K562 (cell line): ENCODE measurements at regions not wholly inside any gene's neighbourhood (a gene's known extent, or its start where the extent isn't known, plus 50 kb on each side); places are given as distances from the start of the nearest gene placed in this dataset.

ENCODE experiments used
- ATAC-seq: fragments of 200-7000 bp; cut with Tn5 transposase; 3 replicates; pipeline ENCODE4 v1.9.1; 2020; ENCODE audit warnings: moderate library complexity
- BruUV-seq: library from RNA; stranded (reverse); fragments of 400-500 nt; replicated peaks from 2 replicates; lab custom pipeline; 2021; lab: Mats Ljungman, UMichigan
- CTCF ChIA-PET: fragments of 300-600 bp; formaldehyde crosslinking; extraction: SDS; loops from one replicate; lab custom pipeline; 2021; ENCODE audit warnings: low intra/inter-chr PET ratio; lab: Yijun Ruan, JAX
- POLR2A ChIA-PET: fragments of 300-600, 350-650 bp; sonication (Branson Sonifier 250); formaldehyde crosslinking; extraction: SDS; loops from one replicate; lab custom pipeline; 2021; ENCODE audit warnings: antibody characterized with exemption, inconsistent platforms; lab: Yijun Ruan, JAX
- DNase-seq, 4 experiments: peaks; one replicate each; pipeline versions ENCODE4 v3.0.0 to v3.0.0-alpha.2; 2011 to 2018; ENCODE audit warnings: low spot score in 3 of 4, mixed read lengths in 3 of 4; ENCODE audit errors: extremely low read depth in 1 of 4
- FAIRE-seq: peaks from 2 replicates; lab custom pipeline; 2011; peaks lifted over from hg19 to GRCh38; lab: Jason Lieb, UNC
- H2AFZ ChIP-seq: 2 replicates; pipeline ENCODE4 v1.6.0; 2011; ENCODE audit warnings: low read depth, low read length, control low read depth, inconsistent platforms
- H3K27ac ChIP-seq: fragments of 200-600 bp; 3 replicates; pipeline ENCODE4 v1.8.0; 2011; ENCODE audit warnings: low read depth, mild to moderate bottlenecking, control low read depth, inconsistent platforms, low read length, moderate library complexity, mixed read lengths; ENCODE audit errors: extremely low read depth
- H3K27me3 ChIP-seq, 2 experiments: fragments of 300-600 bp in 1 of 2; 2 replicates in 1 of 2; 3 replicates in 1 of 2; pipeline versions ENCODE4 v1.6.0 to v1.8.0; 2011; ENCODE audit warnings: inconsistent platforms in 2 of 2, low read length in 2 of 2, mild to moderate bottlenecking in 1 of 2, mixed read lengths in 1 of 2, moderate library complexity in 1 of 2; ENCODE audit not compliant: control insufficient read depth in 2 of 2, insufficient read depth in 2 of 2
- H3K36me3 ChIP-seq: fragments of 300-600 bp; 3 replicates; pipeline ENCODE4 v1.8.0; 2011; ENCODE audit warnings: mild to moderate bottlenecking, low read length, inconsistent platforms; ENCODE audit not compliant: control insufficient read depth, insufficient read depth
- H3K4me1 ChIP-seq, 2 experiments: fragments of 200-600 bp in 1 of 2; replicated peaks in 1 of 2; 2 replicates in 1 of 2; 3 replicates in 1 of 2; pipeline versions ENCODE4 v1.5.1 to v1.8.0; 2011; ENCODE audit warnings: inconsistent platforms in 2 of 2, low read length in 2 of 2, mild to moderate bottlenecking in 1 of 2, mixed read lengths in 1 of 2, moderate library complexity in 1 of 2; ENCODE audit not compliant: control insufficient read depth in 2 of 2, insufficient read depth in 2 of 2
- H3K4me2 ChIP-seq: 2 replicates; pipeline ENCODE4 v1.6.1; 2011; ENCODE audit warnings: low read length, control low read depth, inconsistent platforms, mixed read lengths; ENCODE audit not compliant: insufficient read depth
- H3K4me3 ChIP-seq: fragments of 200-600 bp; sonication (generic), shearing (Covaris generic); 2 replicates; pipeline ENCODE4 v1.5.1; 2016; ENCODE audit warnings: control low read depth, inconsistent platforms
- H3K79me2 ChIP-seq: fragments of 200-600 bp; 3 replicates; pipeline ENCODE4 v1.8.0; 2011; ENCODE audit warnings: low read length, inconsistent platforms; ENCODE audit not compliant: control insufficient read depth, insufficient read depth
- H3K9ac ChIP-seq, 2 experiments: 2 replicates each; pipeline versions ENCODE4 v1.6.0 to v1.6.1; 2011; ENCODE audit warnings: low read depth in 2 of 2, low read length in 2 of 2, control low read depth in 1 of 2, inconsistent platforms in 1 of 2, mild to moderate bottlenecking in 1 of 2, mixed read lengths in 1 of 2; ENCODE audit not compliant: insufficient read depth in 1 of 2
- H3K9me1 ChIP-seq: one replicate; pipeline ENCODE4 v1.6.0; 2011; ENCODE audit warnings: inconsistent platforms, mild to moderate bottlenecking, low read length, moderate library complexity; ENCODE audit not compliant: control insufficient read depth, insufficient read depth
- H3K9me3 ChIP-seq: replicated peaks from 2 replicates; pipeline ENCODE4 v1.5.1; 2011; ENCODE audit warnings: low read depth, low read length, inconsistent platforms; ENCODE audit not compliant: control insufficient read depth, insufficient read depth
- H4K20me1 ChIP-seq: replicated peaks from 2 replicates; pipeline ENCODE4 v1.6.1; 2011; ENCODE audit warnings: low read length, inconsistent platforms, mixed read lengths; ENCODE audit not compliant: control insufficient read depth, insufficient read depth
- FOXJ2 ChIP-seq: fragments of 200-800 bp; sonication (Bioruptor generic); IDR thresholded peaks from 2 replicates; pipeline ENCODE4 v1.6.1; 2016; ENCODE audit warnings: missing genetic modification characterization, missing compliant biosample characterization
- KLF6 ChIP-seq: fragments of 250-450 bp; sonication (Bioruptor Pico); IDR thresholded peaks from 2 replicates; pipeline ENCODE4 v1.4.0; 2020; ENCODE audit warnings: mild to moderate bottlenecking, moderate library complexity, borderline replicate concordance
- MAFF ChIP-seq: IDR thresholded peaks from 2 replicates; pipeline ENCODE4 v1.6.1; 2012; ENCODE audit warnings: low read length, improper control_type of control experiment
- NCOA2 ChIP-seq, 2 experiments: fragments of 450-650 bp; IDR thresholded peaks; 2 replicates each; pipeline ENCODE4 v1.6.1; 2018; ENCODE audit warnings: mild to moderate bottlenecking in 2 of 2, moderate library complexity in 1 of 2; ENCODE audit not compliant: partially characterized antibody in 2 of 2
- NFYB ChIP-seq: IDR thresholded peaks from 2 replicates; pipeline ENCODE4 v1.6.1; 2011; ENCODE audit warnings: mild to moderate bottlenecking, moderate library complexity; ENCODE audit not compliant: insufficient read length; ENCODE audit errors: extremely low read depth
- PCBP1 ChIP-seq: fragments of 200-400 bp; formaldehyde crosslinking; IDR thresholded peaks from 2 replicates; pipeline ENCODE4 v1.6.1; 2018; ENCODE audit warnings: mild to moderate bottlenecking, low read depth, low read length; ENCODE audit not compliant: poor library complexity, severe bottlenecking
- PRPF4 ChIP-seq: fragments of 200-400 bp; formaldehyde crosslinking; IDR thresholded peaks from one replicate; pipeline ENCODE4 v1.6.1; 2017; ENCODE audit warnings: low read length, low read depth, mild to moderate bottlenecking; ENCODE audit not compliant: insufficient read depth, poor library complexity, severe bottlenecking
- SLC30A9 ChIP-seq: fragments of 250-450 bp; sonication (Bioruptor Pico); IDR thresholded peaks from 2 replicates; pipeline ENCODE4 v1.8.0; 2022; ENCODE audit warnings: mild to moderate bottlenecking, moderate library complexity
- WHSC1 ChIP-seq: IDR thresholded peaks from one replicate; pipeline ENCODE4 v1.6.1; 2012; ENCODE audit warnings: low read length, control low read depth, inconsistent platforms
- ZNF586 ChIP-seq: fragments of 450-650 bp; formaldehyde crosslinking; conservative IDR thresholded peaks from 2 replicates; pipeline ENCODE4 v1.4.0; 2020; ENCODE audit warnings: mild to moderate bottlenecking, moderate library complexity
- ZNF780A ChIP-seq: fragments of 250-450 bp; sonication (Bioruptor Pico); IDR thresholded peaks from 2 replicates; pipeline ENCODE4 v1.5.0; 2021; ENCODE audit warnings: mild to moderate bottlenecking
- ZNF830 ChIP-seq: fragments of 250-450 bp; sonication (Bioruptor Pico); IDR thresholded peaks from 2 replicates; pipeline ENCODE4 v1.5.0; 2021; ENCODE audit warnings: mild to moderate bottlenecking
- WGBS: fragments of 100-300 bp; shearing (Covaris generic); methylation state at CpG from one replicate; pipeline ENCODE4 v1.1.6; 2016; ENCODE audit warnings: low coverage, mixed read lengths; ENCODE audit not compliant: insufficient coverage; ENCODE audit errors: missing lambda C conversion rate; 5-methylcytosine and 5-hydroxymethylcytosine counted together
- in situ Hi-C: fragments of 300-500 bp; cut with MboI; formaldehyde crosslinking; loops from 4 replicates; pipeline ENCODE4 v1.15.0; 2018; ENCODE audit warnings: inconsistent platforms, mixed read lengths
- intact Hi-C: fragments of 100-400 bp; cut with micrococcal nuclease; formaldehyde crosslinking; loops from 2 replicates; pipeline ENCODE4 v1.14.2; 2022
- TF ChIP-seq, protein P1 (sequence below): fragments of 250-450 bp; sonication (Bioruptor Pico); IDR thresholded peaks from 2 replicates; pipeline ENCODE4 v1.5.0; 2021
- TF ChIP-seq, protein P2 (sequence below): fragments of 450-650 bp; IDR thresholded peaks from 2 replicates; pipeline ENCODE4 v1.6.1; 2018; ENCODE audit warnings: mild to moderate bottlenecking, low read depth; ENCODE audit not compliant: partially characterized antibody
- TF ChIP-seq, protein P3 (sequence below): sonication (generic); formaldehyde crosslinking; IDR thresholded peaks from 2 replicates; pipeline ENCODE4 v1.8.1; 2023; ENCODE audit warnings: mild to moderate bottlenecking, missing genetic modification reagents

DNA sequence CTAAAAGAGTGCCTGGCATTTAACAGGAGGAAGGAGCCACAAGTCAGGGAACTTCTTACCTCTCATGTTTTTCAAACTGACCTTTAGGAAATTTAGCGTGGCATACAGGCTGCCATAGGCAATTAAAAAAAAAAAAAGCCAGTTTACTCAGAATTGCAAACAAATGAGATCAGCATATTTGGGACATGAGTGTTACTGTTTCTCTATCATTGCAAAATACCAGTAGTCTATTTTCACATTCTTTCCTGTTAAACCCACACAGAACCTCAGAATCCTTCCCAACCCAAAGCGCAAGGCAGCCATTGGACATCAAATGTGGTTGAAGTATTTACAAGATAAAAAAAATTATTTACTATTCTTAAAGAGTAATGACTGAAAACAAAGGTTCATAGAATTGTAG, 366.4 kb upstream of the DYNLRB2 start (continued):
- no peak for TF ChIP-seq SLC30A9 (CRISPR knock-in tag)

DNA sequence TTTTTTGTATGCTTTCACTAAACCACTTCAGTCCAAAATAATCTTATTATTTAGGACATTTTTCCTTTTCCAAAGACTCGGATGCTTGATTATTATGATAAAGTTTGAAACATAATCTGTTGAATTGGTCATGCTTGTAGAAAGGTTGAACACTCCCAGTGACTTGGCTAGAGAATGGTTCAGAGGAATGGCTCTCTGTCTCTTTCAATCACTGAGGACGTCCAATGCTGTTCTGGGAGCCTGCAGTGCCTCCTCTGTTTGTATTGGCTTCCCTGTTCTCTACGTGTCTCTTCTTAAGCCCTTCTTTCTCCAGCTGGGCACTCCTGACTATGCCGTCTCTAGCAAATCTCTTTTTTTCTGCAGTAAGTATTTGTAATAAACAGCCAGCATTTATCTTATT, 369.0 kb upstream of the DYNLRB2 start:
- BruUV-seq = no TSS peak
- WGBS = 0% methylated on average over 4 of the region's 4 CpGs
- no peak for TF ChIP-seq KLF6 (CRISPR knock-in tag)
- no peak for TF ChIP-seq ZNF586 (CRISPR knock-in tag)
- TF ChIP-seq ZNF830 (CRISPR knock-in tag) = no peak
- TF ChIP-seq, protein P1, sequence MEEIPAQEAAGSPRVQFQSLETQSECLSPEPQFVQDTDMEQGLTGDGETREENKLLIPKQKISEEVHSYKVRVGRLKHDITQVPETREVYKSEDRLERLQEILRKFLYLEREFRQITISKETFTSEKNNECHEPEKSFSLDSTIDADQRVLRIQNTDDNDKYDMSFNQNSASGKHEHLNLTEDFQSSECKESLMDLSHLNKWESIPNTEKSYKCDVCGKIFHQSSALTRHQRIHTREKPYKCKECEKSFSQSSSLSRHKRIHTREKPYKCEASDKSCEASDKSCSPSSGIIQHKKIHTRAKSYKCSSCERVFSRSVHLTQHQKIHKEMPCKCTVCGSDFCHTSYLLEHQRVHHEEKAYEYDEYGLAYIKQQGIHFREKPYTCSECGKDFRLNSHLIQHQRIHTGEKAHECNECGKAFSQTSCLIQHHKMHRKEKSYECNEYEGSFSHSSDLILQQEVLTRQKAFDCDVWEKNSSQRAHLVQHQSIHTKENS = no peak
- TF ChIP-seq MAFF = no peak
- TF ChIP-seq WHSC1 = no peak
- no peak for TF ChIP-seq PCBP1
- no peak for TF ChIP-seq PRPF4
- TF ChIP-seq, protein P2, sequence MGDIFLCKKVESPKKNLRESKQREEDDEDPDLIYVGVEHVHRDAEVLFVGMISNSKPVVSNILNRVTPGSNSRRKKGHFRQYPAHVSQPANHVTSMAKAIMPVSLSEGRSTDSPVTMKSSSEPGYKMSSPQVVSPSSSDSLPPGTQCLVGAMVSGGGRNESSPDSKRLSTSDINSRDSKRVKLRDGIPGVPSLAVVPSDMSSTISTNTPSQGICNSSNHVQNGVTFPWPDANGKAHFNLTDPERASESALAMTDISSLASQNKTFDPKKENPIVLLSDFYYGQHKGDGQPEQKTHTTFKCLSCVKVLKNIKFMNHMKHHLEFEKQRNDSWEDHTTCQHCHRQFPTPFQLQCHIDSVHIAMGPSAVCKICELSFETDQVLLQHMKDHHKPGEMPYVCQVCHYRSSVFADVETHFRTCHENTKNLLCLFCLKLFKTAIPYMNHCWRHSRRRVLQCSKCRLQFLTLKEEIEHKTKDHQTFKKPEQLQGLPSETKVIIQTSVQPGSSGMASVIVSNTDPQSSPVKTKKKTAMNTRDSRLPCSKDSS = no peak
- TF ChIP-seq FOXJ2 (tag) = no peak
- no peak for TF ChIP-seq ZNF780A (CRISPR knock-in tag)
- no peak for TF ChIP-seq NFYB
- TF ChIP-seq NCOA2 (IDR thresholded peaks at IDR 0.05; ENCODE audit: partially characterized antibody in 2 of 2) = no peak
- TF ChIP-seq, protein P3, sequence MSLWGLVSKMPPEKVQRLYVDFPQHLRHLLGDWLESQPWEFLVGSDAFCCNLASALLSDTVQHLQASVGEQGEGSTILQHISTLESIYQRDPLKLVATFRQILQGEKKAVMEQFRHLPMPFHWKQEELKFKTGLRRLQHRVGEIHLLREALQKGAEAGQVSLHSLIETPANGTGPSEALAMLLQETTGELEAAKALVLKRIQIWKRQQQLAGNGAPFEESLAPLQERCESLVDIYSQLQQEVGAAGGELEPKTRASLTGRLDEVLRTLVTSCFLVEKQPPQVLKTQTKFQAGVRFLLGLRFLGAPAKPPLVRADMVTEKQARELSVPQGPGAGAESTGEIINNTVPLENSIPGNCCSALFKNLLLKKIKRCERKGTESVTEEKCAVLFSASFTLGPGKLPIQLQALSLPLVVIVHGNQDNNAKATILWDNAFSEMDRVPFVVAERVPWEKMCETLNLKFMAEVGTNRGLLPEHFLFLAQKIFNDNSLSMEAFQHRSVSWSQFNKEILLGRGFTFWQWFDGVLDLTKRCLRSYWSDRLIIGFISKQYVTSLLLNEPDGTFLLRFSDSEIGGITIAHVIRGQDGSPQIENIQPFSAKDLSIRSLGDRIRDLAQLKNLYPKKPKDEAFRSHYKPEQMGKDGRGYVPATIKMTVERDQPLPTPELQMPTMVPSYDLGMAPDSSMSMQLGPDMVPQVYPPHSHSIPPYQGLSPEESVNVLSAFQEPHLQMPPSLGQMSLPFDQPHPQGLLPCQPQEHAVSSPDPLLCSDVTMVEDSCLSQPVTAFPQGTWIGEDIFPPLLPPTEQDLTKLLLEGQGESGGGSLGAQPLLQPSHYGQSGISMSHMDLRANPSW = no peak

More for the DNA sequence above, 369.0 kb upstream of the DYNLRB2 start:
- no peak for ATAC-seq
- in situ Hi-C loops (no loop called here), intact Hi-C loops (no loop called here)
- no peak overlapping the region for H3K27ac ChIP-seq
- H4K20me1 ChIP-seq = no peaks in the 10 kb centered on the region
- ChIA-PET CTCF (no interaction called here), POLR2A (no interaction called here)
- H3K4me1 ChIP-seq = no peaks in the 10 kb centered on the region
- no peak overlapping the region for H3K9ac ChIP-seq
- no peaks in the 10 kb centered on the region for H3K79me2 ChIP-seq
- no peaks in the 10 kb centered on the region for H3K9me1 ChIP-seq
- H3K36me3 ChIP-seq = no peaks in the 10 kb centered on the region
- no peak for DNase-seq
- no peak for FAIRE-seq
- H3K4me3 ChIP-seq = no peak overlapping the region
- H2AFZ ChIP-seq = no peak overlapping the region
- H3K4me2 ChIP-seq = no peak overlapping the region
- H3K9me3 ChIP-seq = no peaks in the 10 kb centered on the region
- H3K27me3 ChIP-seq = peaks cover 2 to 4% of the 10 kb centered on the region in 2 experiments; a peak in 1 of 5 replicates
